Superior temporal gyrus (tissue), 1 donor: ENCODE measurements at regions not wholly inside any gene's neighbourhood (a gene's known extent, or its start where the extent isn't known, plus 50 kb on each side); places are given as distances from the start of the nearest gene placed in this dataset.
"Not testable (repeated sequence)": the region's sequence is repeated elsewhere in the genome, so short reads cannot be mapped to it uniquely, and the experiment has no call there.

Experiments used
- DNase-seq: peaks from one replicate; pipeline ENCODE4 v3.0.0-alpha.2; 2016; ENCODE audit errors: extremely low spot score

- DNase-seq = no peak
These were observed 385.1 kb downstream of the RAD51AP2 start for GRCh38 chr2:17133052-17133671.

- DNase-seq = not testable (repeated sequence)
These were observed 387.6 kb downstream of the RAD51AP2 start for GRCh38 chr2:17130627-17131026.

DNA sequence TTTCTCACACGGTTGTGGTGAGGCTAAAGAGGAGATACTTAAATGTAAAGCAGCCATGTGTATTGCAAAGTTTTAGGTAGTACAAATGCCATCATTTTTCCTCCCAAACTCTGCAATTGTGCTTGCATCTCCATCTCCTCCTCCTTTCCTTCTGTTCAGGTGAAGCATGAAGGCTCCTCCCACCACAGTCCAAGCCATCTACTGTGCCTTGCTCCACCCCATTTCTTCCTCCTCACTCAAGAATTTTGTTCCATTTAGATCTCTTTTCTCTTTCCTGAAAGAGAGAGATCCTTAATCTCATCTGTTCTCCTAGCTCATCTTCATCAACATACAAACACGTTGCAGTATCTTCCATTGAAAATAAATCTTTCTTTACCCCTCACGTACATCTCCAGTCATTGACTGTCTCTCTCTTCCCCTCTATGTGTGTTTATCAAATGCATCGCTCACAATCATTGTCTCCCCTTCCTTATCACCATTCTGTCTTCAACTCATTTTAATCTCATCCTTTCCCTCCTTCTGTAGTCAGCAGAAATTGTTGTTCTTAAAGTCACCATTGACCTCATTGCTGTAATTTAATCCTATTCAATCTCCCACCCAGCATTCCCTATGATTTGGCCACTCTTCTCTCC is 392.1 kb downstream of the RAD51AP2 start:
- DNase-seq = no peak

GRCh38 chr2:17124575-17125318 is 393.5 kb downstream of the RAD51AP2 start:
- no peak for DNase-seq

GRCh38 chr2:17122887-17123501 is 395.2 kb downstream of the RAD51AP2 start:
- no peak for DNase-seq

DNA sequence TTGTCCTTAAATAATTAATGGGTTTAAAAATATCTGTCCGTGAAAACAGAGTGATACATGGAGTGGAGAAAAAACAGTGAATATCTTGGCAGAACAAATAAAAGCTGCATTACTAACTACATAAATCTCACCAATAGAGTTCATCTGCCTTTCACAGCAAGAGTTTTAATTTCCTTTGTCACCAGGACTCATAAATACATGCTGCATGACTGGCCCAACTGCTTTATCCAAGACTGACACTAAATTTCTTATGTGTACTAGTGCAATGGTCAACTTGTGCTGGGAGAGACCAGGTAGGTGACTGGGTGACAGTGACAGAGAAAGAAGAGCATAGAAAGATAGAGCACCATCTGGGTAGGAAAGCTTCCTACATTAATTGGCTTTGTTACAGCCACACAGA is 402.8 kb downstream of the RAD51AP2 start:
- no peak for DNase-seq

DNA sequence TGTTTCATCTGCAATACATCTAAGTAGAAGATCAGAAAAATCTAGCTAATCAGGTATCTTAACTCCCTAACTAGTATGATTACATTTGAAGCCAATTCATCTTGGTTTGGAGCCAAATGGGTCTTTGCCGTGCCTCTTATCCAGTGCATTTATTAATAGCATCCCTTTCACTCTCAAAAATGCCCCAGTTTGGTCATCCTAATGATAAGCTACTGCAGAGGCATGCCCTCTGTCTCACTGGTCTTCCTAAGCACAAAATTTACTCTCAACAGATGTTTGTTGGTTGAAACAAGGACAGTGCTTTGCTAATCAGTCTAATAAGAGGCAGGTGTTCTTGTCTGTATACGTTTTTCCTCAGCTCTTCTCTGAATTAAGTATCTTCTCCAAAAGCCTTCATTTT is 403.2 kb downstream of the RAD51AP2 start:
- DNase-seq = no peak

DNA sequence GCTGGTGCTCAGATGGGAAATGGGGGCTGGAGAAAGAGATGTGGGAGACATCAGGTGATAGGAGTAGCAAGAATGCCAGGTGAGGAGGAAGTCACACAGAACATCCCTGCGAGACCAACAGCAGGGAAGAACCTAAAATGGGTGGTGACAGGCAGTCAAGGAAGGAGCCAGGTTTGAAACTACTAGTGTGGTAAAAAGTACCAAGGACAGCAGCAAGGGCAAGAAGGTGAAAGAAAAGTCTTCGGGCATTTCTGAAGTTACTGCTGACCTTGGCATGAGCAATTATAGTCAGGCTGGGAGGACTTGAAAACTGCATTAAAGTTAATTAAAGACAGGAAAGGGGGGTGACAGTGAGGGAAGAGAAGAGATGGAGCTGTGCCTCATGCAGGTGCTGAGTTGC is 410.4 kb downstream of the RAD51AP2 start:
- no peak for DNase-seq

DNA sequence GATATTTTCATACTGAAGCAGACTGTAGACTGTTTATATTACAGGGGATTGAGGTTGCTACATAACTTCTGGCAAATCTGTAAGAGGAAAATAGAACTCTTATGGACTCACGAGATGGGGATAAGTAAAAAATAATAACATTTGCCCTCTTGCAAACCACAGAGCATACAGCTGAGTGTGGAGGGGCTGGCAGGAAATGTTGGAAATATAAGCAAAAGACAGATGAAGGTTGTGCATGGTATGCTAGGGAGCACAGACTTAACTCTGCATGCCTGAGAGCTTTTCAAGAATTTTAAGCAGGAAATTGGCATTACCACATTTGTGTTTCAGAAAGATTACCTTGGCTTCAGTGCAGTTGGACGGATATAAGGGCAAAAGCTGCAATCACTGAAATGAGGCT is 411.1 kb downstream of the RAD51AP2 start:
- DNase-seq = no peak

GRCh38 chr2:17106418-17106817 is 411.8 kb downstream of the RAD51AP2 start:
- no peak for DNase-seq

- DNase-seq = no peak
These were observed 413.8 kb downstream of the RAD51AP2 start for GRCh38 chr2:17104454-17104853.

DNA sequence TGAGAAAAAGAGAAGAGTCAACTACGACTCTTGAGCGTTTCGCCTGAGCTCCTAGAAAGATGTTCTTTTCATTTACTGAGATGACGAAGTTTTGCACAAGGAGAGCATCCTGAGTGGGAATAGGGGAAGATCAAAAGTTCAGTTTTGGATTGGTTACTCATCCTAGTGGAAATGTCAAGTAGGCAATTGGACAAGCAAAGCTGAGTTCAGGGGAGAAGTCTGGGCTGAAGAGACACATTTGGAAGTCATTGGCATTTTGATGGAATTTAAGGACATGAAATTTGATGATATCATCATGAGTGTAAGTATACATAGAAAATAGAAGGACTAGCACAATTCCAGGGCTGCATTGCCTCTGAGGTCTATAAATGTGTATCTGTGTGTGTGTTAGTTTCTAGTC is 416.6 kb downstream of the RAD51AP2 start:
- DNase-seq = no peak

- no peak for DNase-seq
These were observed 417.1 kb downstream of the RAD51AP2 start for GRCh38 chr2:17101091-17101490.

DNA sequence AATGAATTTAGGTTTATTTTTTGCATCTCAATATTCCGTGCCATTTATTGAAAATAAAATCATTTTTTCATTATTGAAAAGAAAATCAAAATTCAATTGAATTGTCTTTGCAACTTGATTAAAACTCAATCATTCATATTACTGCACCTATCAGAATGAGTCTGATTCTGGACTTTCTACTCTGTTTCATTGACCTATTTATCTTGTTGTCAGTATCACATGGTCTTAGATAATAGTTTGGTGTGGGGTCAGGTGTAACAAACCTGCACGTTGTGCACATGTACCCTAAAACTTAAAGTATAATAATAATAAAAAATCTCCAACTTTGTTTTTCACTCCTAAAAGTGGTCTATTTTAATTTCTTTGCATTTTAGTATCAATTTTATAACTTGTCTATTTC is 422.9 kb downstream of the RAD51AP2 start:
- no peak for DNase-seq

DNA sequence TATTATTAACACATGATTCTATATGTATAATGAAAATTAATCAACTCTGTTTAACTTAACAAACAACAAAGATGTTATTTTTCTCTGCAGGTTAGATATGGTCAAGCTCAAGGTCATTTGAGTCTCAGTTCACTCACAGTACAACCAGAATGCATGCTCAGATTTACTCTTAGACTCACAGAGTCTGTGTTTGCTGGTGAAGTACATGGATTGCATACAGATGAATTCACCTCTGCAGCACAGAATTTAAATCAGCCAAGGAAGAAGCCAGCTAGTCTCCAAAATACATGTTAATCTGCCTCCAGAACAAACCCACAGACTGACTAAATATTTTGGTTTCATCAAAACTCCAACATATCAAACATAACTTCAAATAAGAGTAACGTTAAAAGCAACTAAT is 424.5 kb downstream of the RAD51AP2 start:
- DNase-seq = peak; percentile 35

DNA sequence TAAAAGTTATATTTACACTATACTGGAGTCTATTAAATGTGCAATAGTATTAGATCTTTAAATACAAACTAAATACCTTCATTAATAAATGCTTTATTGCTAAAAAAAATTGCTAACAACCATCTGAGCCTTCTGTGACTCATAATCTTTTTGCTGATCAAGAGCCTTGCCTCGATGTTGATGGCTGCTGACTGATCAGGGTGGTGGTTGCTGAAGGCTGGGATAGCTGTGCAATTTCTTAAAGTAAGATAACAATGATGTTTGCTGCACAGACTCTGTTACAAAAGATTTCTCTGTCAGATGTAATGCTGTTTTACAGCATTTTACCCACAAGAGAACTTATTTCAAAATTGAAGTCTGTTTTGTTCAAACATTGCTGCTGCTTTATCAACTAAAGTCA is 421.4 kb upstream of the CYRIA start:
- DNase-seq = no peak

- no peak for DNase-seq
These were observed 420.0 kb upstream of the CYRIA start for GRCh38 chr2:17085546-17086202.

- no peak for DNase-seq
These were observed 419.2 kb upstream of the CYRIA start for GRCh38 chr2:17084877-17085276.

DNA sequence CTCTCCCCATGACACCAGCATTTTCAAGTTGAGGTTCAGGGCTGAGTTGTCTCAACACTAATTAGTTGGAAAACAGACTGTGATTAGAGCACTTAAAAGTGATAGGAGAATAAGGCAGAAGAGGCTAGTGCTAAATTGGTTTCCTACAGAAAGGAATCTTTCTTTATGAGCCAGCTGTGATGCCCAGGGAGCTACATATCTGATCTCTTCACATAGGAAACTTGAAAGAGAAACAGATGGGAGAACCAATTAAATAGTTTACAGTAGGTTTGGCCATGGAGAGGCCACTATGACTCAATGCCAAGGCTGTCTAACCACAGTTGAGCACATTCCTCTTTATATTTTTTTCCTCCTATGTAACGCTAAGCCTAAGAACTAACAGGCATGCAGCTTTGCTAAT is 418.3 kb upstream of the CYRIA start:
- DNase-seq = no peak

DNA sequence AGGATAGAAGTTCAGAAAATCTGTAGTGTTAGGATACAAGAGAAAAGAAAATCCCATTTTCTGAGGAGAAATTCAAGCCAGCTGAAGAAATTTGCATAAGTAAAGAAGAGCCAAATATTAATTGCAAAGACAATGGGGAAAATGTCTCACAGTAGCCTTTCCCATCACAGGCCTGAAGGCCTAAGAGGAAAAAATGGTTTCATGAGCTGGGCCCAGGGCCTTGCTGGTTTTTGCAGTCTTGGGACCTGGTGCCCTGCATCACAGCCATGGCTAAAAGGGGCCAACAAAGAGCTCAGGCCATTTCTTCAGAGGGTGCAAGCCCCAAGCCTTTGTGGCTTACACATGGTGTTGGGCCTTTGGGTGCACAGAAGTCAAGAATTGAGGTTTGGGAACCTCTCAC is 413.6 kb upstream of the CYRIA start:
- DNase-seq = no peak

DNA sequence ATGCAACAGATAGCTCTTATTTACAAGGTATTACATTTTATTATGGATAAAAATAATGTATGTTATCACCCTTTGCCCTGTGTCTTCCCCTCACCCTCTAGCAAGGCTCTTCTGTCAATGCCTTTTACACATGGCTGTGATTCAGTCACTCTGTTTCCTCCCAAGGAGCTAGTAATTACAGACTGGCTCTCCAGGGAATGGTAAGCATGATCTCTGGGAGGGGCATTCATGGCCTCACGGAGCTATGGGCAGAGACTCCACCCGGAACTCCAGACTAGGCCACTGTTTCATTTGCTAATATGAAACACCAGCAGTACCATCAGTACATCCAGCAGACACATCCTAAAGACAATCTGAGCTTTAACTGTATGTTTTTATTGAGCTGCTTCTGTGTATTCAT is 410.9 kb upstream of the CYRIA start:
- DNase-seq = no peak

- no peak for DNase-seq
These were observed 405.1 kb upstream of the CYRIA start for GRCh38 chr2:17070711-17071110.
